Liver (tissue), 3 donors: ENCODE measurements at regions not wholly inside any gene's neighbourhood (a gene's known extent, or its start where the extent isn't known, plus 50 kb on each side); places are given as distances from the start of the nearest gene placed in this dataset.

Source experiments
- FOXA1 ChIP-seq: IDR thresholded peaks from 2 replicates; pipeline ENCODE4 v1.6.1; 2016; ENCODE audit warnings: antibody characterized with exemption
- GABPA ChIP-seq, 2 donors: IDR thresholded peaks in 1 of 2; conservative IDR thresholded peaks in 1 of 2; 2 replicates each; pipeline ENCODE4 v1.6.1; 2016; ENCODE audit warnings: antibody characterized with exemption in 2 of 2, mild to moderate bottlenecking in 1 of 2, moderate library complexity in 1 of 2
- HNF4A ChIP-seq, 2 donors: conservative IDR thresholded peaks; 2 replicates each; pipeline ENCODE4 v1.6.1; 2016; ENCODE audit warnings: antibody characterized with exemption in 2 of 2, mild to moderate bottlenecking in 2 of 2
- JUND ChIP-seq, 2 donors: IDR thresholded peaks; 2 replicates each; pipeline ENCODE4 v1.6.1; 2016; ENCODE audit warnings: antibody characterized with exemption in 2 of 2
- MAX ChIP-seq: IDR thresholded peaks from 2 replicates; pipeline ENCODE4 v1.6.1; 2016; ENCODE audit warnings: antibody characterized with exemption
- RAD21 ChIP-seq, 2 donors: IDR thresholded peaks; 2 replicates each; pipeline ENCODE4 v1.6.1; 2016; ENCODE audit warnings: antibody characterized with exemption in 2 of 2, mild to moderate bottlenecking in 2 of 2
- TAF1 ChIP-seq: conservative IDR thresholded peaks from 2 replicates; pipeline ENCODE4 v1.6.1; 2016; ENCODE audit warnings: antibody characterized with exemption, mild to moderate bottlenecking
- YY1 ChIP-seq: IDR thresholded peaks from 2 replicates; pipeline ENCODE4 v1.6.1; 2016; ENCODE audit warnings: antibody characterized with exemption, mild to moderate bottlenecking
- ZBTB33 ChIP-seq: IDR thresholded peaks from 2 replicates; pipeline ENCODE4 v1.6.1; 2016; ENCODE audit warnings: antibody characterized with exemption
- TF ChIP-seq, protein P1 (sequence below): fragments of 150-350 bp; IDR thresholded peaks from 2 replicates; pipeline ENCODE4 v1.5.1; 2017; ENCODE audit warnings: improper control_type of control experiment, low read depth, low read length; ENCODE audit not compliant: missing input control
- TF ChIP-seq, protein P2 (sequence below): IDR thresholded peaks from 2 replicates; pipeline ENCODE4 v1.6.1; 2016; ENCODE audit warnings: antibody characterized with exemption, mild to moderate bottlenecking
- donor health status: healthy.
- donor health status: healthy.

DNA sequence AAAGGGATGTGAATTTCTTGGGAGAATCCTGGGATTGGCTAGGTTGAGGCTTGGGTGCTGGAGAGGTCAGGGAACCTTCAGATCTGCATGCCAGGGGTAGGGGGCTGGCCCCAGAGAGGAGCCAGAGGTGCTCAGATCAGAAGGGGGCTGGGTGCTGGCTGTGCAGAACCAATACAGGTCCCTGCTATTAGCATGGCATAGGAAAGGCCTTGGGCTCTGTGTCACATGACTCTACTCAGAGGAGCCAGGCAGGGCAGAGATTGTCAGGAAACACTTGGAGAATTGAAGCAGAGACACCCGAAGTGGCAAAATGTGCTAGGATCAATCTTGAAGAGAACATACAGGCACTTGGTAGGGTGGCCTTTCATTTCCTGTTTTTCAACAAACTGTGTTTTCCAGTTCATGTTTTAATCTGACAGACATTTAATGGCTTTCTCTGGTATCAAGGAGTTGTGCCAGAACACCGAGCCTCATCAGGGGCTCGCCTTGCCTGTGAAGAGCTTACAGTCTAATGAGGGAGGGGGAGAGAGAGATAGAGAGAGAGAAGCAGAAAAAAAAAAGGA is 498.9 kb downstream of the RPS24 start:
- TF ChIP-seq, protein P1, sequence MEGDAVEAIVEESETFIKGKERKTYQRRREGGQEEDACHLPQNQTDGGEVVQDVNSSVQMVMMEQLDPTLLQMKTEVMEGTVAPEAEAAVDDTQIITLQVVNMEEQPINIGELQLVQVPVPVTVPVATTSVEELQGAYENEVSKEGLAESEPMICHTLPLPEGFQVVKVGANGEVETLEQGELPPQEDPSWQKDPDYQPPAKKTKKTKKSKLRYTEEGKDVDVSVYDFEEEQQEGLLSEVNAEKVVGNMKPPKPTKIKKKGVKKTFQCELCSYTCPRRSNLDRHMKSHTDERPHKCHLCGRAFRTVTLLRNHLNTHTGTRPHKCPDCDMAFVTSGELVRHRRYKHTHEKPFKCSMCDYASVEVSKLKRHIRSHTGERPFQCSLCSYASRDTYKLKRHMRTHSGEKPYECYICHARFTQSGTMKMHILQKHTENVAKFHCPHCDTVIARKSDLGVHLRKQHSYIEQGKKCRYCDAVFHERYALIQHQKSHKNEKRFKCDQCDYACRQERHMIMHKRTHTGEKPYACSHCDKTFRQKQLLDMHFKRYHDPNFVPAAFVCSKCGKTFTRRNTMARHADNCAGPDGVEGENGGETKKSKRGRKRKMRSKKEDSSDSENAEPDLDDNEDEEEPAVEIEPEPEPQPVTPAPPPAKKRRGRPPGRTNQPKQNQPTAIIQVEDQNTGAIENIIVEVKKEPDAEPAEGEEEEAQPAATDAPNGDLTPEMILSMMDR: no peak
- TF ChIP-seq JUND (IDR thresholded peaks at IDR 0.05): no peak
- no peak for TF ChIP-seq GABPA (IDR thresholded peaks at IDR 0.05 in 1 of 2, conservative IDR thresholded peaks at IDR 0.05 in 1 of 2)
- no peak for TF ChIP-seq YY1
- no peak for TF ChIP-seq TAF1
- no peak for TF ChIP-seq RAD21 (IDR thresholded peaks at IDR 0.05)
- TF ChIP-seq, protein P2, sequence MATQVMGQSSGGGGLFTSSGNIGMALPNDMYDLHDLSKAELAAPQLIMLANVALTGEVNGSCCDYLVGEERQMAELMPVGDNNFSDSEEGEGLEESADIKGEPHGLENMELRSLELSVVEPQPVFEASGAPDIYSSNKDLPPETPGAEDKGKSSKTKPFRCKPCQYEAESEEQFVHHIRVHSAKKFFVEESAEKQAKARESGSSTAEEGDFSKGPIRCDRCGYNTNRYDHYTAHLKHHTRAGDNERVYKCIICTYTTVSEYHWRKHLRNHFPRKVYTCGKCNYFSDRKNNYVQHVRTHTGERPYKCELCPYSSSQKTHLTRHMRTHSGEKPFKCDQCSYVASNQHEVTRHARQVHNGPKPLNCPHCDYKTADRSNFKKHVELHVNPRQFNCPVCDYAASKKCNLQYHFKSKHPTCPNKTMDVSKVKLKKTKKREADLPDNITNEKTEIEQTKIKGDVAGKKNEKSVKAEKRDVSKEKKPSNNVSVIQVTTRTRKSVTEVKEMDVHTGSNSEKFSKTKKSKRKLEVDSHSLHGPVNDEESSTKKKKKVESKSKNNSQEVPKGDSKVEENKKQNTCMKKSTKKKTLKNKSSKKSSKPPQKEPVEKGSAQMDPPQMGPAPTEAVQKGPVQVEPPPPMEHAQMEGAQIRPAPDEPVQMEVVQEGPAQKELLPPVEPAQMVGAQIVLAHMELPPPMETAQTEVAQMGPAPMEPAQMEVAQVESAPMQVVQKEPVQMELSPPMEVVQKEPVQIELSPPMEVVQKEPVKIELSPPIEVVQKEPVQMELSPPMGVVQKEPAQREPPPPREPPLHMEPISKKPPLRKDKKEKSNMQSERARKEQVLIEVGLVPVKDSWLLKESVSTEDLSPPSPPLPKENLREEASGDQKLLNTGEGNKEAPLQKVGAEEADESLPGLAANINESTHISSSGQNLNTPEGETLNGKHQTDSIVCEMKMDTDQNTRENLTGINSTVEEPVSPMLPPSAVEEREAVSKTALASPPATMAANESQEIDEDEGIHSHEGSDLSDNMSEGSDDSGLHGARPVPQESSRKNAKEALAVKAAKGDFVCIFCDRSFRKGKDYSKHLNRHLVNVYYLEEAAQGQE: no peak
- no peak for TF ChIP-seq FOXA1
- no peak for TF ChIP-seq HNF4A (conservative IDR thresholded peaks at IDR 0.05)
- no peak for TF ChIP-seq MAX
- no peak for TF ChIP-seq ZBTB33
